DMS153 treated with DMSO at 0.1 percent for 48 hours (cell line): ENCODE measurements at regions not wholly inside any gene's neighbourhood (a gene's known extent, or its start where the extent isn't known, plus 50 kb on each side); places are given as distances from the start of the nearest gene placed in this dataset.

ENCODE experiments used
- DNase-seq: peaks from one replicate; lab custom pipeline; 2025; ENCODE audit not compliant: unreplicated experiment; lab: John Stamatoyannopoulos, UW

DNA sequence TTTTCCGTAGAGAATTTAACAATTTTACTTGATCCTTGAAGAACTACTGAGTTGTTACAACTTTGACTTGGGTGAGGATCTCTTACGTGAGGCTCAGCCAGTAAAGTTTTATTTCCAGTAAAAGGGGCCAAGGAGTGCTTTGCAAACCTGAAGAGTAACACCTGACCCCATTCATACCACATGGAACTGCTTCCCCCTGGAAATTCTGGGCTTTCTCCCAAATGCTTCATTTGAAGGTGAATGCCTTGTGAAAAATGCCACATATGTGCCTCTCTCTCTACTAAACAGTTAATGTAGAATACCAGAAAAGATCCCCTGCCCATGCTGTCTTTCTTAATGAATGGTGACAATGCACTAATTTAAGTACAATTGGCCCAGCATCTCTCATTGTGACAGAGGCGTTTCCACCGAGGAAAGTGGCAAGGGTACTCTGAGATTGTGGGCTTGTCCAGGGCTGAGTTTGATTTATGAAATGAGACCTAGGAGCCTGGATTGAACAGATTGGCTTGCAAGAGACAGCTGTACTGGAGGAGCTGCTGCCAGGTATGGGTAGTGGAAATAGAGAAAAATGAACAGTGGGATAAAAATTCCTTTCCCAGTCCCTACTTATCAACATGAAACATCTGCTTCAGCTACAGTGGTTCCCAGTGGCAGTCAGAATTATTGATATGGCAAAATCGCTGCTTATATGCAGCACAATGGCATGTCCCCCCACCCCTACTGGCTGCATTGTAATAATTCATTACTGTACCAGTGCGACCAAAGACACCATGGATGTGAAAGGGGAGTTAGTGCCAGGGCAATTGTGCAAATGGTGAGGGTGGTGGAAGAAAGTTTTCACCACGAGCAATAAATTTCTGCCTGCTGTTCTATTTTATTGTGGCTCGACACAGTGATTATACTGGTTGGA is 843.7 kb upstream of the WWC1 start:
- DNase-seq, result no peak

DNA sequence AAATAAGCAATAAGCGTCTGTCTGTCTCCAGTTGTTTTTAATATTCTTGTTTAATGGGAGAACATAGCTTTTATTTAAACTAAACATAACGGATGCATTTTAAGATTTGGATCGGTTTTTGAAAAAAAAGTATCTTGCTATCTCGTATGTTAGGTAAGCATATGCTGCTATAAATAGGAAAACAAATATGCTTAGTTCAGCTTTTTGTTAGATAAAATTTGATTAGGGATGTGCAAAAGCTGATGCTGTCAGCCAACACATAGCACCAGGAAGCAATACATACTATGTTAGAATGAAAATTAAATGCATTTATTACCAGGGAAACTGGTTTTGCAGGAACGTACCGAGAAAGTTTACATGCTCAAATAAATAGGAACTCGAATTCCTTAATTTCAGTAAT is 843.1 kb upstream of the WWC1 start:
- DNase-seq, result no peak

DNA sequence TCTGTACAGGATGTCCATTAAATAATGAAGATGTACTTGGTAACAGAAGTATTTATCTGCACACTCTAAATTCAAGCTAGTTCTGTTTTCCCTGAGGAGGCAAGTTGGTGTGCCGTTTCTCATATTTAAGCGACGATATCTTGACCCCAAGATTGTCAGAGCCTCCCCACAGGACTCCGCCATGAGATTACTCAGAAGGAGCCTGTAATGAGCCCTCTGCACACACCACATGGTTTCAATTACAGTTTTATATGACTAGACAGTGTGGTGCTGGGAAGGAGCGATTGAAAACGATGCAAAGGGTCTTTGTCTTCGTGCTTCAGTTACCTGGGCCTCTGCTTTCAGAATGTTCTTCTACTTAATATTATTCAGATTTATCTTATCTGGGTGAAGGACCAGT is 840.4 kb upstream of the WWC1 start:
- DNase-seq, result no peak

DNA sequence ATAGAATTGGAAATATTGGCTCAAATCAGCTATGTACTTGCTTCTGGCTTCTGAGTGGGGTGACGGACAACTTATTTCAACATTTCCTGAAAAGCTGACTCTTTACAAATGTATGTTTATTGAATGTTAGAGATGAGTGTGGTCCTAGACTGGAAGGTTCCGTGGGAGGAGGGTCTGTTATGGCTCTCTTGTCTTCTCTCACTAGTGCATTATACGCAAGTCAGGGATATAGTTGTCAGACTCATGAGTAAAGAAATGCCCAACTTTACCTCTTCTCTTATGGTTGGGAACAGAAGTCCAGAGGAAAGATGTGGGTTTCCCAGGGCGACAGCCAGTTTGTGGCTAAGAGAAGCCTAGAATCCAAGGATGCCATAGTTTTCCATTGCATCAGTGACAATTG is 839.3 kb upstream of the WWC1 start:
- no peak for DNase-seq

DNA sequence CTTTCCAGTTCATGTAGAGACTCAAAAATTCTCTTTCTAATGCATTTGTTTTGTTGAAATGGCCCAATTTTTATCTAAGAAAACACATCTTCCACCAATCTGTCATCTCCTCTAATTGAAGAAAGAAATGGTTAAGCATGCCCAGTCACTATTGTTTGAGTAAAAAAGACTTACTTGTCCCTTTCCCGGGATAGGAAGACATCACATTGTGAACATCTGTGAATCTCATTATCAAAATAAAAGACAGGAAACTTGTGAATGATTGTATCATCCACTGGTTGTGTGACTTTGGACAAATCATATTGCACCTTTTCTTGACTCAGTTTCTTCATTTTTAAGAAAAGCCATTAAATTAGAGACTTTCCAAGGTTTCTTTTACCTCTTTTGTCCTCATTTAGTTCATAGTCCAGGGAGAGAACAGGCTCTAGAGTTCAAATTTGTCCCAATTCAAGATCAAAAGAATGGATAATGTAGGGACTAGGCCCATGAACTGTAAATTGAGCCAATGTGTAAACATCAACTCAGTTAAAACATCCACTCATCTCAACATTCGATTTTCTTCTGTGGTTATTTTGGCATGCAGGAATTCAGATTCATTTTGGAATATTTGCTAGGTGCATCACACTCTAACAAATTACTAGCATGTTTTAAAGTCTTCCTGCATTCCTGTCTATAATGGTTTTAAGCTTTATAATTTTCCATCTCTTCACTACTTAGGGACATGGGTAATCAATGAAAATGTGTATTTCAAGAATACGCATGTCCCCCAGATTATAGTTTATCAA is 838.0 kb upstream of the WWC1 start:
- DNase-seq, result no peak

DNA sequence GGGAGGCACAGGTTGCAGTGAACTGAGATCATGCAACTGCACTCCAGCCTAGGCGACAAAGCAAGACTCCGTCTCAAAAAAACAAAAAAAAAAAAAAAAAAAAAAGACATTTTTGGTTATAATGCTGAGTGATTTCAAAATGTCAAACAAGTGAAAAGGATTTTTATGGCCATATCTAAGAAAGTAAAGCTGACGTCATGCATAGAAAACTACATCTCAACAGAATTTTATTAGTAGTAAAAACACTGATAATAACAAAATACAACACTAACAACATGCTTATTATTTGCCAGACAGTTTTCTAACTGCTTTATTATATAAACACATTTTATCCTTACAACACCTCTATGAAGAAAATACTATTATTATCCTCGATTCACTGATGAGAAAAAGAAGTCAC is 833.0 kb upstream of the WWC1 start:
- no peak for DNase-seq

DNA sequence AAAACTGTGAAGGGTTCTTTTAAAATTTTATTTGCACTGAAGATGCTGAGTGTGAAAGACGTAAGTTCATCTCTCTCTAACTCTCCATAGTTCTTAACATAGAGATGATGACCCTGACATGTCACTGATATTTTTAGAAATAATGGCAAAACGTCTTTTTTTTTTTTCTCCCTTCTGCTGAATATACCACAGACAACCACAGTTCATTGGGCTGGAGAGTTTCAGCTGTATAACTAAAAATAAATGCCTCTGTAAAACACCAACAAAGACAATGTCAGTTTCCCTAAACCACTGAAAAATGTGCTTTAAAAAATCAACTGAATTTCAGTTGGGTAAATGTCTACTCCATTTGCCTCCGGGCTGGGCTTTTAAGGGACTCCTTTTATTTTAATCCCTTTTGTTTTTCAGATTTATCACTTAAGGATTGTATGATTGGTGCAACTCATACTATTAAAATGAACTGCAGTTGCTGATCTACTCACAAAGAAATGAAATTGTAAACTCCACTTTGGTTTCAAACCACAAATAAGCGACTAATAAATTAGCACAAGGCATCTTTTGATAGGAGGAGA is 830.9 kb upstream of the WWC1 start:
- no peak for DNase-seq

DNA sequence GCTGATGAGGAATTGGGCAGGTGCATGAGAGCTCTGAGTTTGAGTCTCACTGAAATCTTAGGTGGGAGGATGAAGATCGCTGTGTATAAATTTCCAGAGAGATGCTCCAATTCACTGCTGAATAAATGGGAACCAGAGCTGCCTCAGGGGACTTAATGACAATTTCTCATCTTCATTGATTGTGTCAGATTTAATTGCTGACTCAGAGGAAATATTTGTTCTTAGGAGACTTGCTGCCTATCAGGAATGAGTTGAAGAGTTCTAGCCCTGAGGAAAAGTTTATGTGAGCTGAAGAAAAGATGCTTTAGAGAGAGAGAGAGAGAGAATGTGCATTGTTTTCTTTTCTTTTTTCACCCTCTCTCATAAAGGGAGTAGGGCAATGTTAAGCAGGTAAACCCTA is 827.5 kb upstream of the WWC1 start:
- DNase-seq, result no peak

DNA sequence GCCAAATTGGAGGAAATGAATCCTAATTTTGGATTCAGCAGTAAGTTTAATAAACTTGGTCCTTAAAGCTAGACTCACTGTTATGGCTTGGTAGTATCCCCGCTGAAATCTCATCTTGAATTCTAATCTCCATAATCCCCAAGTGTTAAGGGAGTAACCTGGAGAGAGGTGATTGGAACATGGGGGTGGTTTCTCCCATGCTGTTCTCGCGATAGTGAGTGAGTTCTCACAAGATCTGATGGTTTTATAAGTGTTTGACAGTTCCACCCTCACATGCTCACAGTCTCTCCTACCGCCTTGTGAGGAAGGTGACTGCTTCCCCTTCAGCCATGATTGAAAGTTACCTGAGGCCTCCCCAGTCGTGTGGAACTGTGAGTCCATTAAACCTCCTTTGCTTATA is 824.5 kb upstream of the WWC1 start:
- no peak for DNase-seq

DNA sequence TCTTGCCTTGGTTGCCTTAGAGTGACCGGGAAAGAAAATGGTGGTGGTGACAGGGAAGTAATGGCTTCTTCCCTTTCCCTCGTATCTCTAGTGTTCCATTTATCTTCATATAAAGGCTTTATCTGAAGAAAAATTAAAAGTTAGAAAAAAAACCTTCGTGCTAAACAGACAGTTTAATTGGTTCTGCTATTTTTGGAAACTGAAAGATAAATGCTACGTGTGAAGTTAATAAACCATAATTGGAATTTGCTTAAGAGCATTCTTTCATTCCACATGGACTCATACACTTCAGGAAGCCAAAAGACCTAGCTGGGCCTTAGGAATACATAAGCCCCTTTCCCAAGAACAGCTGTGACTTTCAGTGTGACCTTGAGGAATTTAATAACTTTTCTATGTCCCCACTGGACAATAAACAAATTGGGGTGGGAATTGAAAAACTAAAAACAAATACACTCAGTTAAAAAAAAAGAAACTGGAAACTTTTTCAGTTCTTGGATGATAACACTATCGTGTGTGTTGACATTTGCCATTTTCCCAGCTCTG is 818.8 kb upstream of the WWC1 start:
- DNase-seq, result no peak

DNA sequence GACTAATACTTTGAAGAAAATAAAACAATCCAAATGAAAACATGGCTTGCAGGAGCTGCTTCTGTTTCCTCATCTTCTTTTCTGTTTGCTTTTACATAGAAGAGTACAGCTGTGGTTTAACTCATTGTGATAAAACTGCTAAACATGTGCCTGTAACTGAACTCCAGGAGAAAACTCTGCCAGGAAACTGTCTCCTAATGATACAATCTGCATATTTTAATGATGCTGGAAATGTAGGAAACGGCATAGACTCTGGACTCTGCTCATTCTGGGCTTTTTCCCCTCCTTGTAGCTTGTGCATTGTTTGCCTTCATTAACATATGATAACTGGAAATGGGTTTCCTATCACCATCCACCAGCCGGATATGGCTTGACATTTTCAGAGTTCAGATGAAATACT is 813.3 kb upstream of the WWC1 start:
- DNase-seq, result no peak

DNA sequence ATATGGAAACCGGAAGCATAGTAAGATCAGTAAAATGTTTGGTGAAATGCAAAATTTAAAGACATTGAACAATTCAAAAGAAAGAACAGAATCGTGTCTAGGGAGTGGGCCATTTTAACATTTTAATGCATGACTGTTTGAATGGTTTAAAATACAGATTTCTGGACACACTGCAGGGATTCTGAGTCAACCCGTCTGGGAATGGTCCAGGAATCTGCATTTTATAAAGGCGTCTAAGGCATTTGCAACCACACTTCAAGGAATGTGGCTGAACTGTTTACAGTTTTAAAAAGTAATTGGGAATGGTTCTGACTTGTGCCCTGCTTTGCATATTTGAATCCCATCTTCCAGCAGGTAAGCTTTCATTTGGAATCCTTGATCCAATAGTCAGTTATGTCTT is 811.7 kb upstream of the WWC1 start:
- DNase-seq, result no peak

DNA sequence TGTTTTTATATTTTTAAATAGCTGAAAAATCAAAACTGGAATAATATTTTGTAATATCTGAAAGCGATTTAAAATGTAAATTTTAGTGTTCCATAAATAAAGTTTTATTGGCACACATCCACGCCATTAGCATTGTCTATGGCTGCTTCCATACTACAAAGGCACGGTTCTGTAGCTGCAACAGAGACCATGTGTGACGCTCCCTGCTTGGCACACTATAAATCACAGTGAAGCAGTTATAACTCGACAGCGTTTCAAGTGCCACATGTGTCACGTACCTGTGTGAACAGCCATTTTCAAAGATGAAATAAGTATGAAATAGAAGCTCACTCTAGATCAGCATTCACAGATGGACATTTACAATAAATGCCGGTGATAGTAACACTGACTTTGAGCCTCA is 810.1 kb upstream of the WWC1 start:
- no peak for DNase-seq

DNA sequence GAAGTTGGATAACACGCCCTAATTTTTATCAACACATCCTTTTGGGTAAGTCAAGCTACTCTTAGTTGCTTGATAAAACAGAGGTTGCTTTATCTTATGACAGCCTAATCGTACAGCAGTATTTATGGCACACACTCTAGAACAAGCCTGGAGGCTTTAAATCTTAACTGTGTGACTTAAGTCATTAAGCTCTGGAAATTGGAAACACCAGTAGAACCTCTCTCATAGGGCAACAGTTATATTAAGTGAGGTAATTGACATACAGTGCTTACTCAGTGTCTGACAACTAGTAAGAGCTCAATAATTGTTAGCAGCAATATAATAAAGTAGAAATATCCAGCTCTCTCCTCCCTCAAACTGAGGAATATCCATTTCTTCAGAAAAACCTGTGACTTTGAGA is 808.9 kb upstream of the WWC1 start:
- DNase-seq, result no peak

DNA sequence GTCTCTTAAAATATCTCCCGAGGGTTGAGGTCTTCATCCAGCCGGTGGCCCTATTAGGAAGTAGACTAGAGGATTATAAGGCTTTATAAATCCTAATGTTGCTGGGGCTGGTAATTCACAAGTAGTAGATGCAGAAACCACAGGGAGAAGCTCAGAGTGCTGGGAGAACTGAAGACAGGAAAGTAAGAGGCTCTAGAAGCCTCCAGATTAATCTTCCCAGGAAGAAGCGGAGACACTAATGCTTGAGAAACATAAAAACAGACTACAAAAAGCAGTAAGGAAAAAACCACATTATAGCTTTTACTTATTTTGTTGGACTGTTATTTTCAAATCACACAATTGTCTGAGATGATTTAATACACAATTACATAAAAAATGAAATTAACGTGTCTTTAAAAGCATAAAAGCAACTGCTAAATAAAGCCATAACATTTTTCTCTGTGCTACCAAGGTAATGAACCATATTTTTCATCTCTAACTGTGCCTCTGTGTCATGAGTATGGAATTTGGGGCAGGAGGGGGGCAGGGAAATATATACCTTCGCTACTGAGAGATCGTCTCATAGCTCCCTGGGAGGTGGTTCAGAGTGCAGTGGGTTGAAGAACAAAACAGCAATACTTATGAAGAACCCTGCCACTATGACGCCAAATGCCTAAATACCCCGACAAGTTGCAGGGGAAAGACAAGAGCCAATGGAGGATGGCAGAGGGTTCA is 806.2 kb upstream of the WWC1 start:
- DNase-seq, result no peak

DNA sequence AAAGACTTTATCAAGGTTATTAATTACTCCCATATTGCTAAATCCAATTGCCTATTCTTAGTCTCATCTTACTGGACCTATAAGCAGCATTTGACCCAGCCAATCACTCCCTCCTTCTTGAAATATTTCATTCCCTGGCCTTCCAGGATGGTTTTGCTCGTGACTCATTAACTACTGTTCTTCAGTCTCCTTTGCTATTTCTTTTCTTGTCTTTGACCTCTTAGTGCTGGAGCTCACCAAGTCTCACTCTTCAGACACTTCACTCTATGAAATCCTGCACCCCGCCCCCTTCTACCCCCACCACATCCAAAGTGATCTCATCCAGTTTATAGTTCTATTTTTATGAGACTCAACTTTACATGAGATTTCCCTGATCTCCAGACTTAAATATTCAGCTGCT is 803.1 kb upstream of the WWC1 start:
- DNase-seq, result no peak

DNA sequence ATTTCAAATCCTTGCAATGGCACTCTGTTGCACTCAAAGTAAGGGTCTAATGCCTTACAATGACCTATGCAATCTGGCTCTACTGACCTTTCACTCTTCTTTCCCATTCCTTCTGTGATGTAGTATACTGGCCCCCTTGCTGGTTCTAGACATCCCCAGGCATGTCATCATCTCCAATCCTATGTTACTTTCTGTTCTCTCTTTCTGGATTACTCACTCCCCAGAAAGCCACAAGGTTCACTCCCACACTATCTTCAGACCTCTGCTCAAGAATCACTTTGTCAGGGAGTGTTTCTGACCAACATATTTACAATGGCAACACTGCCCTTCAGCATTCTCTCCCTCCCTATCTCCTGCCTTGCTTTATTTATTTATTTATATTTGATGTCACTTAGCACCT is 802.2 kb upstream of the WWC1 start:
- no peak for DNase-seq

DNA sequence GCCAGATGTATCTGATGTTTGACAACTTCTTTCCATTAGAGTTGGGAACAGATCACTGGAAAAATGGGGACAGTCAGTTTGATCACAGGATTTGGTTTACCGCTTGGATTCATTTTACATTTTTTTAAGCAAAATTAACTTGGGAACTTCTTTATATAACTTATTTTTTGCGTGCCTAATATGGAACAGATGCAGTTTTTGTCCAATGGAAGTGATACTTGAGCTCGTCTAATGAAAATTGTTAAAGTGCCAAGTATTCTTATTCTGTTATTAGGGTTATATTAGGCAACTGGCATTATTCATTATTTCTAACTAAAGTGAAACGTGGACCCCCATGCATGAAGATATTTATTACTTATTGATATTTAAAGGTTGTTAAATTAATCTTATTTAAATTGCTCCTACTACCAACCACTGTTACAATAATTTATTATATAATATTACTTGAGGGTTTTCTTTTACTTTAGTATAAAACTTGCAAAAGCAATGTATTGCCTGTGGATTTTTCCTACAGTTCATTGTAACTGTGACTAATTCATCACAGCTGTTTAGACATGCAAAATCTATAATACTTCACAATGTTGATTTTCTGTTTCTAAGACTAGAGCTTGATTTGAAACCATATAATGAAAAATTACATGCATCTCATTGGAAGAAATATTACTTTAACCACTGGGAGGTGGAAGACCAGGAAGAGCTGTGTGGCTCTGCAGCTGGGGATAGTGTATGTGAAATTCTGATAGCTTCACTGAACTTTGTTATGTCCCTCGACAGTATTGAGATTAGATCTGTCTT is 787.3 kb upstream of the WWC1 start:
- no peak for DNase-seq

DNA sequence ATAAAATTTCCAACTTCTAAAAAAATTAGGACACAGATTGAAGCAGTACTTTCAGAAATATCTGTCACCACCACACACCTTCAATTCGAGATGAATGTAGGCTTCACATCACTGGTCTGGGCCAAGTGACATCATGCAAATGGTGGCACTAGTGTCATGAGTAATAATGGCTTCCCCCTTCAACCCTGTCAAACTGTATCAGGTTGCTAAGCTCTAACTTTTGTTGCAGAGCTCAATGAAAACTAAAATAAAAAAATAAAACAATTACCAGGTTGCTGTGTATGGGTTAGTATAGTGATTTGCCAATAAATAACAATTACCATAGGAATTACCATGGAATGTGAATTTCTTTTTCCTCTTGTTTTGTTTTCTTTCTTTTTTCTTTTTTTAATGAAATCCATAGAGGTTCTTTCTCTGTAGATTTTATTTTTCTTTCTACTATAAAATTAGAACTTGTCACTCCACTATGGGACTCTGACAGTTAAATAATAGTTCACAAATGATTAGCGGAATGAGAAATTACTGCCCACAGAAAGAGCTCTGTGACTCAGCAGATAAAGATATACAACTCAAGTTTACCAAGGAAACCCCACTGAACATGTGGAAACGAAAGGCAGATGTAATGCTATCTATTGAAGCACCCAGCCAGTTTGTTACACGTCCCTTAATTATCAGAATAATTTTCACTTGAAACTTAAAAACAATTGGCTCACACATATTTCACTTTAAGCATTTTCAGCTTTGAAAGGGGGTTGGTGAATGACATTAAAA is 783.8 kb upstream of the WWC1 start:
- DNase-seq, result no peak

DNA sequence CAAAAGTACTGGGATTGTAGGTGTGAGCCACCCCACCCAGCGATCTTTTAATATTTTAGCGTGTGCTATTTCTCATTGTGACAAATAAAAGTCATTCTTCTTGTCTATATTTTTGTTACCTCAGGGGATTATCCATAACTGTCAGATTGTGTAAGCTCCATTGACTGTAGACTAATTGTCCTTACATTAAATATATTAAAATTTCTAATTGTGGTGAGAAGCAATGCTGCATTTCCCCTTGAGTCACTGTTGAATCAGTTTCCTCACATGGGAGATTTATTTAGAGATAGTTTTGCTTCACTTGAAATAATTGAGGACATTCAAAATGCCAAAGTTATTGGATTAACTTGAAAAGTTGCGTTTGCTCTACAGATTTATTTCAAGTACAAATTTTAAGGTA is 782.4 kb upstream of the WWC1 start:
- DNase-seq, result no peak
